ENCODE measurements at regions not wholly inside any gene's neighbourhood (a gene's known extent, or its start where the extent isn't known, plus 50 kb on each side); places are given as distances from the start of the nearest gene placed in this dataset.

- TF ChIP-seq CTCF (IDR thresholded peaks at IDR 0.05; ENCODE audit: insufficient read depth, low read depth, low read length) (no peak), EZH2 (IDR thresholded peaks at IDR 0.05; ENCODE audit: insufficient read depth, low read length) (no peak)
Observed at GRCh38 chr1:2941040-2941439, 80.2 kb upstream of the ACTRT2 start.
